ENCODE measurements at regions not wholly inside any gene's neighbourhood (a gene's known extent, or its start where the extent isn't known, plus 50 kb on each side); places are given as distances from the start of the nearest gene placed in this dataset.
A peak's percentile ranks its signal among the peaks of the same experiment; 100 is the strongest.

DNA sequence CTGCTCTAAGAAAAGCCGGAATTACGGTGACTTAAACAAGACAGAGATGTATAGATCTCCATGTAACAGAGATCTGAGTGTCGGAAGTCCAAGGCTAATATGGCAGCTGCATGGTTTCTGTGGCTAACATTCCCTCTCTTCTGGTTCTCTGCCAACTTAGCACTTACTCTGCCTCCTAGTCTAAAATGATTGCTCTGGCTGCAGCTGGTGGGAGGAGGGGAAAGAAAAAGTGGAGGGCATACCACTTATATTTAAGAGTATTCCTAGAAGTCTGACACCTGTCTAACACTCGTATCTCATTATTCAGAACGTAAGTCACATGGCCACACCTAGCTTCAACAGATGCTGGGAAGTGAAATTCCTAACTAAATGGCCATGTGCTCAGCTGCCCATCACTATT, 551.5 kb upstream of the TLE4 start:
- no peak for DNase-seq
- intact Hi-C loops (cut with DNase I; ENCODE audit: low total_unique reads): no loop called here
- TF ChIP-seq POLR2A (IDR thresholded peaks at IDR 0.05): no peak
- no peak for TF ChIP-seq EP300 (IDR thresholded peaks at IDR 0.05)
- TF ChIP-seq POLR2AphosphoS5 (IDR thresholded peaks at IDR 0.05): no peak
- TF ChIP-seq, protein P1, sequence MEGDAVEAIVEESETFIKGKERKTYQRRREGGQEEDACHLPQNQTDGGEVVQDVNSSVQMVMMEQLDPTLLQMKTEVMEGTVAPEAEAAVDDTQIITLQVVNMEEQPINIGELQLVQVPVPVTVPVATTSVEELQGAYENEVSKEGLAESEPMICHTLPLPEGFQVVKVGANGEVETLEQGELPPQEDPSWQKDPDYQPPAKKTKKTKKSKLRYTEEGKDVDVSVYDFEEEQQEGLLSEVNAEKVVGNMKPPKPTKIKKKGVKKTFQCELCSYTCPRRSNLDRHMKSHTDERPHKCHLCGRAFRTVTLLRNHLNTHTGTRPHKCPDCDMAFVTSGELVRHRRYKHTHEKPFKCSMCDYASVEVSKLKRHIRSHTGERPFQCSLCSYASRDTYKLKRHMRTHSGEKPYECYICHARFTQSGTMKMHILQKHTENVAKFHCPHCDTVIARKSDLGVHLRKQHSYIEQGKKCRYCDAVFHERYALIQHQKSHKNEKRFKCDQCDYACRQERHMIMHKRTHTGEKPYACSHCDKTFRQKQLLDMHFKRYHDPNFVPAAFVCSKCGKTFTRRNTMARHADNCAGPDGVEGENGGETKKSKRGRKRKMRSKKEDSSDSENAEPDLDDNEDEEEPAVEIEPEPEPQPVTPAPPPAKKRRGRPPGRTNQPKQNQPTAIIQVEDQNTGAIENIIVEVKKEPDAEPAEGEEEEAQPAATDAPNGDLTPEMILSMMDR (IDR thresholded peaks at IDR 0.05): no peak
- no peak overlapping the region for H3K4me3 ChIP-seq
- H3K36me3 ChIP-seq: no peaks in the 10 kb centered on the region
- no peak overlapping the region for H3K27ac ChIP-seq
- H3K27me3 ChIP-seq: no peaks in the 10 kb centered on the region
- 68 to 86% (median 79%) methylated on average over 5 of the region's 5 CpGs for WGBS, 5 donors
- no peaks in the 10 kb centered on the region for H3K4me1 ChIP-seq
- peaks cover 0 to 5% (median 0%) of the 10 kb centered on the region in 4 donors for H3K9me3 ChIP-seq

DNA sequence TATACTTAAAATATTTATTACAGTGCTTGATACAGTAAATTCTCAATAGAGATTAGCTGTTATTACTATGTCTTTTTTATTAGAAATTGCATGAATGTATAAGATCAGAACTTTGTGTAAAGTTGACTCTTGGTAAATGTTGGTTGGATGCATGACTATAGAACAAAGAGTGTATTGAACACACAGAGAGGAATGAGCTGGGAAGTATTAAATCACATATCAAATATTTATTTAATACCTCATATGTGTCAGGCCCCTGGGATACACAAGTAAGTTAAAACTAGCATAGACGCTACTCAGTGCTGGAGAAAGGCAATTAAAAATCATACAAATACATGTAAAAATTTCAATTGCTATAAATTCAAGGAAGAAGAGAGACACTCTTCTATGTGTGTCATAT, 550.7 kb upstream of the TLE4 start:
- TF ChIP-seq, protein P1 (IDR thresholded peaks at IDR 0.05): no peak
- TF ChIP-seq POLR2AphosphoS5 (IDR thresholded peaks at IDR 0.05) (no peak), POLR2A (IDR thresholded peaks at IDR 0.05) (no peak), EP300 (IDR thresholded peaks at IDR 0.05) (no peak)
- H3K36me3 ChIP-seq: no peaks in the 10 kb centered on the region
- 35 to 68% (median 47%) methylated on average over 1 of the region's 1 CpG for WGBS, 5 donors
- H3K4me1 ChIP-seq: no peaks in the 10 kb centered on the region
- no peak overlapping the region for H3K27ac ChIP-seq
- H3K27me3 ChIP-seq: no peaks in the 10 kb centered on the region
- H3K4me3 ChIP-seq: no peak overlapping the region
- intact Hi-C loops (cut with DNase I; ENCODE audit: low total_unique reads): no loop called here
- H3K9me3 ChIP-seq: peaks cover 0 to 5% (median 0%) of the 10 kb centered on the region in 4 donors
- DNase-seq: no peak

DNA sequence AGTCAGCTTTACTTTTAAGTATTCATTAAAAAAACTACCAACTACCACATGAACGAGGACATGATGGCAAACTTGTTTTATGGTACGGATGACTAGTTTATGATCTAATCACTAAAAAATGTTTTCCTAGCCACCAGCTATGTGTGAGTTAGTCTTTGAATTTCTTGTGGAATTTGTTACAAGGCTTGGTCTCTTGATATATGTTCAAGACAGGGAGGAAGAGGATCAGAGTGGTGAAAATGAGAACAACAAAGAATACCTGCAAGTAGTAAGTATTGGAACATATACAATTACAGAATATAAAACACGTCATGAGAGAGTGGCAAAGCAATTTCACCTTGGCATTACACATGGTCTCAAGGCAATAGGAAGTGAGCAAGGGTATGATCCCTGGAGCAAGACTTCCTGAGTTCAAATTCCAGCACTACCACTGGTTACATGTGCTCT, 548.6 kb upstream of the TLE4 start:
- Histone ChIP-seq H3K4me3 (no peak overlapping the region), H3K4me1 (no peaks in the 10 kb centered on the region), H3K9me3 (peaks cover 0 to 5% (median 0%) of the 10 kb centered on the region in 4 donors), H3K36me3 (no peaks in the 10 kb centered on the region), H3K27ac (no peak overlapping the region), H3K27me3 (no peaks in the 10 kb centered on the region)
- no peak for DNase-seq
- intact Hi-C loops (cut with DNase I; ENCODE audit: low total_unique reads): no loop called here
- no peak for TF ChIP-seq POLR2A (IDR thresholded peaks at IDR 0.05)
- TF ChIP-seq, protein P1 (IDR thresholded peaks at IDR 0.05): no peak
- TF ChIP-seq EP300 (IDR thresholded peaks at IDR 0.05): no peak
- TF ChIP-seq POLR2AphosphoS5 (IDR thresholded peaks at IDR 0.05): no peak
- WGBS, 5 donors: 75 to 84% (median 76%) methylated on average over 3 of the region's 3 CpGs

DNA sequence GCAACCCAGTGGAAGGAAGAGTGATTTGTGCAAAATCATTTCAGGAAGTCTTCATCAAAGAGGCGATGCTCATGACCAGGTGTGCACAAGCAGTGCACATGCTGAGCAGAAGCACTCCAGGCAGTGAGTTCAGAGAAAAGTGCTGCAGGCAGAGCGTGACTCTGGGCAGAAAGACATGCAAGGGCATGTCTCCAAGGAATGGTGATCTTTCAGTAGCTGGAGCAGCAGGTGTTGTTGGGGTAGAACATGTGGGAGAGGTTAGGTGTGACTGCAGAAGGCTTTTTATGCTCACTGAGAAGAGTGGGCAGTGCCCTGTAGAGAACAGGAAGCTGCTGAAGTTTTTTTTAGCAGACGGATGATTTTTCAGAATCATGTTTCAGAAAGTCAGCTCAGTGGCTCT, 545.4 kb upstream of the TLE4 start:
- H3K4me3 ChIP-seq: no peak overlapping the region
- 33 to 44% (median 39%) methylated on average over 3 of the region's 3 CpGs for WGBS, 5 donors
- H3K36me3 ChIP-seq: no peaks in the 10 kb centered on the region
- H3K4me1 ChIP-seq: no peaks in the 10 kb centered on the region
- intact Hi-C loops (cut with DNase I; ENCODE audit: low total_unique reads): no loop called here
- peaks cover 0 to 5% (median 0%) of the 10 kb centered on the region in 4 donors for H3K9me3 ChIP-seq
- no peak for TF ChIP-seq EP300 (IDR thresholded peaks at IDR 0.05)
- TF ChIP-seq, protein P1 (IDR thresholded peaks at IDR 0.05): no peak
- TF ChIP-seq POLR2AphosphoS5 (IDR thresholded peaks at IDR 0.05): no peak
- no peak for TF ChIP-seq POLR2A (IDR thresholded peaks at IDR 0.05)
- no peak overlapping the region for H3K27ac ChIP-seq
- H3K27me3 ChIP-seq: no peaks in the 10 kb centered on the region
- peak in 1 of 2 donors; percentile 22 for DNase-seq

All from stomach (tissue), 8 donors.